ENCODE measurements at regions not wholly inside any gene's neighbourhood (a gene's known extent, or its start where the extent isn't known, plus 50 kb on each side); places are given as distances from the start of the nearest gene placed in this dataset.
"Not testable (repeated sequence)": the region's sequence is repeated elsewhere in the genome, so short reads cannot be mapped to it uniquely, and the experiment has no call there.

- H3K9me3 ChIP-seq: no peaks in the 10 kb centered on the region
- no peak for DNase-seq (ENCODE audit: low spot score)
- no peak for ATAC-seq (ENCODE audit: insufficient number of reproducible peaks, low FRiP score, low read depth)
- no peak overlapping the region for H3K4me3 ChIP-seq
- no peak overlapping the region for H3K27ac ChIP-seq
- H3K4me1 ChIP-seq (ENCODE audit: control insufficient read depth in 1 of 2, low read depth in 2 of 2): no peaks in the 10 kb centered on the region
- no peak for TF ChIP-seq CTCF (IDR thresholded peaks at IDR 0.05)
- no peaks in the 10 kb centered on the region for H3K36me3 ChIP-seq
- no peaks in the 10 kb centered on the region for H3K27me3 ChIP-seq (replicated peaks; ENCODE audit: insufficient read depth)
These were observed 102.0 kb downstream of the HNMT start for GRCh38 chr2:138066139-138066806.

GRCh38 chr2:138066841-138067240 lies 102.6 kb downstream of the HNMT start:
- no peak for TF ChIP-seq CTCF (IDR thresholded peaks at IDR 0.05)
- no peaks in the 10 kb centered on the region for H3K4me1 ChIP-seq (ENCODE audit: control insufficient read depth in 1 of 2, low read depth in 2 of 2)
- H3K27ac ChIP-seq: no peak overlapping the region
- no peak for ATAC-seq (ENCODE audit: insufficient number of reproducible peaks, low FRiP score, low read depth)
- H3K4me3 ChIP-seq: no peak overlapping the region
- no peaks in the 10 kb centered on the region for H3K9me3 ChIP-seq
- no peaks in the 10 kb centered on the region for H3K27me3 ChIP-seq (replicated peaks; ENCODE audit: insufficient read depth)
- no peak for DNase-seq (ENCODE audit: low spot score)
- no peaks in the 10 kb centered on the region for H3K36me3 ChIP-seq

- not testable (repeated sequence) for DNase-seq (ENCODE audit: low spot score); H3K4me1 ChIP-seq (ENCODE audit: control insufficient read depth in 1 of 2, low read depth in 2 of 2); ATAC-seq (ENCODE audit: insufficient number of reproducible peaks, low FRiP score, low read depth); H3K27me3 ChIP-seq (replicated peaks; ENCODE audit: insufficient read depth); H3K36me3 ChIP-seq; H3K9me3 ChIP-seq; H3K4me3 ChIP-seq; H3K27ac ChIP-seq
These were observed 104.4 kb downstream of the HNMT start for GRCh38 chr2:138068669-138069068.

GRCh38 chr2:138071042-138071719 lies 106.9 kb downstream of the HNMT start:
- not testable (repeated sequence) for H3K36me3 ChIP-seq; H3K4me3 ChIP-seq; H3K9me3 ChIP-seq; H3K27me3 ChIP-seq (replicated peaks; ENCODE audit: insufficient read depth); H3K27ac ChIP-seq; DNase-seq (ENCODE audit: low spot score); ATAC-seq (ENCODE audit: insufficient number of reproducible peaks, low FRiP score, low read depth); H3K4me1 ChIP-seq (ENCODE audit: control insufficient read depth in 1 of 2, low read depth in 2 of 2)

- no peaks in the 10 kb centered on the region for H3K27me3 ChIP-seq (replicated peaks; ENCODE audit: insufficient read depth)
- H3K36me3 ChIP-seq: no peaks in the 10 kb centered on the region
- TF ChIP-seq CTCF (IDR thresholded peaks at IDR 0.05): no peak
- H3K4me3 ChIP-seq: no peak overlapping the region
- DNase-seq (ENCODE audit: low spot score) (no peak), ATAC-seq (ENCODE audit: insufficient number of reproducible peaks, low FRiP score, low read depth) (no peak)
- H3K9me3 ChIP-seq: no peaks in the 10 kb centered on the region
- H3K4me1 ChIP-seq (ENCODE audit: control insufficient read depth in 1 of 2, low read depth in 2 of 2): no peaks in the 10 kb centered on the region
- H3K27ac ChIP-seq: no peak overlapping the region
These were observed 107.7 kb downstream of the HNMT start for GRCh38 chr2:138071720-138072719.

GRCh38 chr2:138078153-138078552 lies 113.9 kb downstream of the HNMT start:
- no peak overlapping the region for H3K27ac ChIP-seq
- no peak overlapping the region for H3K4me3 ChIP-seq
- no peaks in the 10 kb centered on the region for H3K36me3 ChIP-seq
- H3K4me1 ChIP-seq (ENCODE audit: control insufficient read depth in 1 of 2, low read depth in 2 of 2): peaks cover 5% of the 10 kb centered on the region in 2 donors
- no peak for TF ChIP-seq CTCF (IDR thresholded peaks at IDR 0.05)
- H3K9me3 ChIP-seq: no peaks in the 10 kb centered on the region
- ATAC-seq (ENCODE audit: insufficient number of reproducible peaks, low FRiP score, low read depth) (no peak), DNase-seq (ENCODE audit: low spot score) (no peak)
- H3K27me3 ChIP-seq (replicated peaks; ENCODE audit: insufficient read depth): no peaks in the 10 kb centered on the region
